PC-9 (cell line): ENCODE measurements at regions not wholly inside any gene's neighbourhood (a gene's known extent, or its start where the extent isn't known, plus 50 kb on each side); places are given as distances from the start of the nearest gene placed in this dataset.

ENCODE experiments used
- BruUV-seq: library from RNA; stranded (reverse); fragments of 400-500 nt; replicated peaks from 2 replicates; lab custom pipeline; 2021; lab: Mats Ljungman, UMichigan
- CTCF ChIA-PET: fragments of 300-600 bp; sonication (Branson Sonifier 250); formaldehyde crosslinking; loops from one replicate; lab custom pipeline; 2022; ENCODE audit warnings: antibody characterized with exemption; lab: Charles Lee
- POLR2A ChIA-PET: fragments of 300-600 bp; sonication (Branson Sonifier 250); formaldehyde crosslinking; loops from one replicate; lab custom pipeline; 2022; ENCODE audit warnings: antibody characterized with exemption; ENCODE audit not compliant: unreplicated experiment; lab: Charles Lee
- DNase-seq, 2 experiments: peaks; one replicate each; pipeline versions ENCODE4 v3.0.0 to v3.0.0-alpha.2; 2015 to 2022; ENCODE audit warnings: mixed read lengths in 1 of 2
- H2AFZ ChIP-seq: fragments of 200-600 bp; sonication (generic); 2 replicates; pipeline ENCODE4 v1.8.1; 2017; ENCODE audit warnings: antibody characterized with exemption
- H3F3A ChIP-seq: fragments of 200-600 bp; sonication (generic); 2 replicates; pipeline ENCODE4 v1.8.1; 2017; ENCODE audit warnings: antibody characterized with exemption, mild to moderate bottlenecking, low read depth; ENCODE audit not compliant: insufficient read depth
- H3K27ac ChIP-seq: fragments of 200-600 bp; sonication (generic); 2 replicates; pipeline ENCODE4 v1.6.1; 2016; ENCODE audit warnings: mixed run types
- H3K27me3 ChIP-seq: fragments of 200-600 bp; sonication (generic); 2 replicates; pipeline ENCODE4 v1.6.1; 2016; ENCODE audit warnings: low read depth, mixed run types; ENCODE audit not compliant: insufficient read depth
- H3K36me3 ChIP-seq: fragments of 200-600 bp; sonication (generic); 2 replicates; pipeline ENCODE4 v1.6.1; 2016; ENCODE audit warnings: low read depth, mixed run types
- H3K4me1 ChIP-seq: fragments of 200-600 bp; sonication (generic); replicated peaks from 2 replicates; pipeline ENCODE4 v1.6.1; 2016; ENCODE audit warnings: mixed run types; ENCODE audit not compliant: insufficient read depth
- H3K4me2 ChIP-seq: fragments of 200-600 bp; sonication (generic); 2 replicates; pipeline ENCODE4 v1.6.1; 2017; ENCODE audit warnings: mixed run types
- H3K4me3 ChIP-seq: fragments of 200-600 bp; sonication (generic); 2 replicates; pipeline ENCODE4 v1.6.1; 2016; ENCODE audit warnings: mixed run types
- H3K79me2 ChIP-seq: fragments of 200-600 bp; sonication (generic); 2 replicates; pipeline ENCODE4 v1.6.1; 2017; ENCODE audit warnings: low read depth, mixed run types
- H3K9me2 ChIP-seq: fragments of 200-600 bp; sonication (generic); 2 replicates; pipeline ENCODE4 v1.8.1; 2017; ENCODE audit warnings: mild to moderate bottlenecking; ENCODE audit not compliant: insufficient read depth
- H3K9me3 ChIP-seq: fragments of 200-600 bp; sonication (generic); 2 replicates; pipeline ENCODE4 v1.8.1; 2016; ENCODE audit warnings: low read depth; ENCODE audit not compliant: insufficient read depth
- H4K20me1 ChIP-seq: fragments of 200-600 bp; sonication (generic); 2 replicates; pipeline ENCODE4 v1.8.1; 2017; ENCODE audit not compliant: insufficient read depth
- EZH2 ChIP-seq: fragments of 200-600 bp; sonication (generic); IDR thresholded peaks from 2 replicates; pipeline ENCODE4 v1.8.0; 2017; ENCODE audit warnings: antibody characterized with exemption, low read depth
- intact Hi-C: fragments of 100-400 bp; cut with micrococcal nuclease; formaldehyde crosslinking; loops from one replicate; pipeline ENCODE4 v1.10.0; 2022; ENCODE audit not compliant: unreplicated experiment
- TF ChIP-seq, protein P1 (sequence below): fragments of 200-600 bp; sonication (generic); conservative IDR thresholded peaks from 2 replicates; pipeline ENCODE4 v1.6.1; 2017; ENCODE audit warnings: mixed run types, antibody characterized with exemption, mild to moderate bottlenecking, moderate library complexity

DNA sequence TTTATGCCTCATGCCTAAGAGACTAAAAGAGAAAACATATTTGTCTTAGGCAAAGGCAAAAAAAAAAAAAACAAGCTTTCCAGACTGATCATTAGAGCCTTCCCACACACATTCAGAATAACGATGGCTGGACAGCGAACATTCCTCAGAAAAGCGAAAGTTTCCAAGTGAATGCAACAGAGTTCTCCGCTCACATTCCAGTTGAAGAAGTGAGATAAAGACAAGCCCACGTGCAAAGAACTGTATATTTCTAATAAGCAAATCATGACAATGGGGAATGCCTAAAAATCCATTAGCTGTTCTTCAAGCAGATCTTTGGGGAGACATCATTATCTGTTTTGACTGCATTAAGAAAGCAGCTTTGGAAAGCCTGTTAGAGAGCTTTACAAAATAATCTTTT is 347.9 kb downstream of the METTL4 start:
- Histone ChIP-seq H3K27ac (peak overlapping the region; percentile 49), H2AFZ (no peak overlapping the region), H4K20me1 (no peaks in the 10 kb centered on the region), H3K27me3 (no peaks in the 10 kb centered on the region), H3K9me2 (no peaks in the 10 kb centered on the region), H3K4me2 (no peak overlapping the region), H3K36me3 (no peaks in the 10 kb centered on the region), H3K9me3 (0 out of 2 replicates have a peak, but pooled peaks cover 5% of the 10 kb centered on the region), H3K79me2 (no peaks in the 10 kb centered on the region), H3F3A (peaks cover 5% of the 10 kb centered on the region; the same call in 1 of the 2 replicates), H3K4me3 (no peak overlapping the region), H3K4me1 (peaks cover 14% of the 10 kb centered on the region)
- intact Hi-C loops = loop anchor here (2.0 to 5.0 kb wide), 3 partner anchors 51 to 1356 kb away; no protein-coding TSS in a partner anchor
- no TSS peak for BruUV-seq
- TF ChIP-seq EZH2 = no peak
- TF ChIP-seq, protein P1, sequence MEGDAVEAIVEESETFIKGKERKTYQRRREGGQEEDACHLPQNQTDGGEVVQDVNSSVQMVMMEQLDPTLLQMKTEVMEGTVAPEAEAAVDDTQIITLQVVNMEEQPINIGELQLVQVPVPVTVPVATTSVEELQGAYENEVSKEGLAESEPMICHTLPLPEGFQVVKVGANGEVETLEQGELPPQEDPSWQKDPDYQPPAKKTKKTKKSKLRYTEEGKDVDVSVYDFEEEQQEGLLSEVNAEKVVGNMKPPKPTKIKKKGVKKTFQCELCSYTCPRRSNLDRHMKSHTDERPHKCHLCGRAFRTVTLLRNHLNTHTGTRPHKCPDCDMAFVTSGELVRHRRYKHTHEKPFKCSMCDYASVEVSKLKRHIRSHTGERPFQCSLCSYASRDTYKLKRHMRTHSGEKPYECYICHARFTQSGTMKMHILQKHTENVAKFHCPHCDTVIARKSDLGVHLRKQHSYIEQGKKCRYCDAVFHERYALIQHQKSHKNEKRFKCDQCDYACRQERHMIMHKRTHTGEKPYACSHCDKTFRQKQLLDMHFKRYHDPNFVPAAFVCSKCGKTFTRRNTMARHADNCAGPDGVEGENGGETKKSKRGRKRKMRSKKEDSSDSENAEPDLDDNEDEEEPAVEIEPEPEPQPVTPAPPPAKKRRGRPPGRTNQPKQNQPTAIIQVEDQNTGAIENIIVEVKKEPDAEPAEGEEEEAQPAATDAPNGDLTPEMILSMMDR = no peak
- POLR2A ChIA-PET = no interaction called here
- CTCF ChIA-PET = interaction anchor here (0.6 to 1.3 kb wide), 6 partner anchors 52 to 1359 kb away, joined by 3 to 8 read pairs (median 4); no protein-coding TSS in a partner anchor
- no peak for DNase-seq

DNA sequence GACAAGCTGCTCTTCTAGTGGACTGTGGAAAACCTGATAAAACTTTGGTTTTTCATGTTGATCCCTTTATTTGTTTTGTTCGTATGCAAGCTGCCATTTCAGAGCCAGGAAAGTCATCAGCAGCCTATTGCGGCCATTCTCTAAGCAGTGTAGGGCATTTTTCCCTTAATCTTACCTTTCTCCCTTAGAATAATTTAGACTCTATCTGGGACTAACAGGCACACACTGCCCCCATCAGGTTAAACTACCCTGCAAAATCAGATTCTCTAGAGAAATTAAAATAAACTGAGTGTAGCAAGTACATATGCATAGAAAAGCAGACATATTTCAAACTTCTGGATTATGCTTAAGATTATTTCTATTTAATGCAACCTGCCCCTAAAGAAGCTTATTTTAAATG is 347.5 kb downstream of the METTL4 start:
- TF ChIP-seq, protein P1 = peak; percentile 60
- no peak for TF ChIP-seq EZH2
- Histone ChIP-seq H4K20me1 (no peaks in the 10 kb centered on the region), H3K9me3 (0 out of 2 replicates have a peak, but pooled peaks cover 5% of the 10 kb centered on the region), H3F3A (peaks cover 5% of the 10 kb centered on the region; the same call in 1 of the 2 replicates), H3K9me2 (no peaks in the 10 kb centered on the region), H3K79me2 (no peaks in the 10 kb centered on the region), H3K36me3 (no peaks in the 10 kb centered on the region), H2AFZ (no peak overlapping the region), H3K4me2 (no peak overlapping the region), H3K4me1 (peaks cover 14% of the 10 kb centered on the region), H3K4me3 (no peak overlapping the region), H3K27me3 (no peaks in the 10 kb centered on the region), H3K27ac (peak overlapping the region; percentile 49; the same call in 1 of the 2 replicates)
- ChIA-PET POLR2A (no interaction called here), CTCF (interaction anchor here (0.6 to 1.3 kb wide), 8 partner anchors 52 to 1359 kb away, joined by 3 to 8 read pairs (median 4); no protein-coding TSS in a partner anchor)
- peak in 1 of 2 experiments; percentile 34 for DNase-seq
- BruUV-seq = no TSS peak
- intact Hi-C loops = loop anchor here (2.0 to 5.0 kb wide), 6 partner anchors 51 to 1357 kb away; no protein-coding TSS in a partner anchor

DNA sequence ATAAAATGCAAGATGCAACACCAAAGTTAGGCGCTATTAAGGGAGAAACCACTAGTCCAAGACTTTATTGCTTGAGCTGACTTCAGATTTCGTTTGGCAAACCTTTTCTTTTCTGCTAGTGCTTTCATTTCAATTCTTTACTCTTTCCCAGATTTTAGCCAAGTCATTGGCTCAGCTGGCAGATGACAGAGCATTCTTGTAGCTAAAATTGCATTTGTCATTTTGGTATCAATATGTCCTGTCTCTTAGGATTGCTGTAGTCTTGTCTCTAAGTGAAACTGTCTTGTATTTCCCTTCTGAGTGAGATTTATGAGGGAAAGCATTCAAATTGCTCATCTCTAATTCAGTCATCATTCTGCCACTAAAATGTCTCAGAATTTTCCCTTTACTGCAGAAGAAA is 335.1 kb downstream of the METTL4 start:
- Histone ChIP-seq H3K79me2 (no peaks in the 10 kb centered on the region), H3K36me3 (no peaks in the 10 kb centered on the region), H3K4me2 (no peak overlapping the region), H3K27ac (no peak overlapping the region), H2AFZ (no peak overlapping the region), H3K9me2 (no peaks in the 10 kb centered on the region), H3K4me3 (no peak overlapping the region), H3K27me3 (no peaks in the 10 kb centered on the region), H4K20me1 (no peaks in the 10 kb centered on the region), H3K9me3 (no peaks in the 10 kb centered on the region), H3F3A (peaks cover 5% of the 10 kb centered on the region; the same call in 1 of the 2 replicates), H3K4me1 (peaks cover 14% of the 10 kb centered on the region)
- BruUV-seq = no TSS peak
- no peak for DNase-seq
- intact Hi-C loops = no loop called here
- POLR2A ChIA-PET = no interaction called here
- CTCF ChIA-PET = no interaction called here
- no peak for TF ChIP-seq EZH2
- TF ChIP-seq, protein P1 = no peak
